ENCODE measurements at regions not wholly inside any gene's neighbourhood (a gene's known extent, or its start where the extent isn't known, plus 50 kb on each side); places are given as distances from the start of the nearest gene placed in this dataset.
"Not testable (repeated sequence)": the region's sequence is repeated elsewhere in the genome, so short reads cannot be mapped to it uniquely, and the experiment has no call there.

DNA sequence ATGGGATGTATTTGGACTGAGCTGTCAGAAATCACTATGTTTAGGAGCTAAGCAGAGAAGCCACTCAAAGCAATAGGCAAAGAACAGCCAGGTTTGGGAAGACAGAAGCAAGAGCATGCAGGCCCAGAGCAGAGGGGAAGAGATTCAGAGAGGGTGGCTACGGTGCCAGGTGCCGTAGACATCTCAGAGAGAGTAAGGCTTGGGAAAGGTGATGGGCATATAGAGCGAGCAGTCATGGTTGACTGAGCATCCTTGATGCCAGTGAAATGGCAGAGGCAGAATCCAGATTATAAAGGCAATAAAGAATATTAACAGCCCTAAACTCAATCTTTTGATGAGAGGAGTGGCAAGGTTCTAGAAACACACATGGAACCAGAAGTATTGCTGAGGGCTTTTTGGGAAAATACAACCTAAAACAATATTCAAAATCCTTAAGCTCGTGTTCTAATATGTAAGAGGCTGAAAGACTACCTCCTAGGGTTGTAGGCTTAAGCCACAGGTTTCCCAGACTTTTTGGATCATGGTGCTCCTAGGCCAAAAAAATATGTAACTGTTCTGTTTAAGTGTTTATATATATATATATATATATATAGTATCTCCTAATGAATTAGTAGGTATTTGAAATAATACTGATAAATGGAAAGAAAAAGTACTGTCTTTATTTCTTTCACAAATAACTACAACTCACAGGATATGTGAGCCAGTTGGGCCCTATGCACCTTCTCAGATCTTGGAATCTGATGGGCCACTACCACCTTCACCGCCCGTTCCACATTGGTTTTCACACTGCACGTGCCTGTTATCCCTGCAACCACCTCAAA is 113.3 kb downstream of the MYCN start (continued):
- no peak for TF ChIP-seq MAFK (IDR thresholded peaks at IDR 0.05; ENCODE audit: low read depth, low read length)
- TF ChIP-seq HDAC2 (IDR thresholded peaks at IDR 0.05; ENCODE audit: borderline replicate concordance in 1 of 2, low read depth in 2 of 2, low read length in 2 of 2) = no peak
- TF ChIP-seq BRCA1 (IDR thresholded peaks at IDR 0.05; ENCODE audit: low read depth, low read length) = no peak

DNA sequence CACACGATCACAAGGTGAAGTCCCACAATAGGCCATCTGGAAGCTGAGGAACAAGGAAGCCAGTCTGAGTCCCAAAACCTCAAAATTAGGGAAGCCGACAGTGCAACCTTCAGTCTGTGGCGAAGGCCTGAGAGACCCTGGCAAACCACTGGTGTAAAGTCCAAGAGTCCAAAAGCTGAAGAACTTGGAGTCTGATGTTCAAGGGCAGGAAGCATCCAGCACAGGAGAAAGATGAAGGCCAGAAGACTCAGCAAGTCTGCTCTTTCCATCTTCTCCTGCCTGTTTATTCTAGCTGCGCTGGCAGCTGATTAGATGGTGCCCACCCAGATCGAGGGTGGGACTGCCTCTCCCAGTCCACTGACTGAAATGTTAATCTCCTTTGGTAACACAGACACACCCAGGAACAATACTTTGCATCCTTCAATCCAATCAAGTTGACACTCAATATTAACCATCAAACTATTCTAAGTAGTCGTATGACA is 112.3 kb downstream of the MYCN start:
- H3K79me2 ChIP-seq (ENCODE audit: control insufficient read depth in 1 of 2, insufficient read depth in 2 of 2, low read length in 2 of 2); H2AK5ac ChIP-seq (ENCODE audit: low read depth, low read length); H3K23ac ChIP-seq (ENCODE audit: insufficient read length); H3K27ac ChIP-seq (ENCODE audit: low read depth, low read length); H2BK15ac ChIP-seq (ENCODE audit: low read length); H3K79me1 ChIP-seq (ENCODE audit: low read depth, low read length); FAIRE-seq; H3K23me2 ChIP-seq (ENCODE audit: low read depth, low read length); H3K4me2 ChIP-seq (ENCODE audit: insufficient read depth in 1 of 2, low read depth in 2 of 2, low read length in 2 of 2); H2BK120ac ChIP-seq (replicated peaks; ENCODE audit: low read depth, low read length); H3K4ac ChIP-seq (replicated peaks; ENCODE audit: insufficient read length, low read depth, low read length); H3K56ac ChIP-seq (replicated peaks; ENCODE audit: insufficient read length, low read depth, low read length); DNase-seq (ENCODE audit: low read depth in 1 of 2, low spot score in 2 of 2); H2AFZ ChIP-seq (ENCODE audit: low read length); H2BK12ac ChIP-seq (ENCODE audit: low read depth, low read length); H3K4me3 ChIP-seq (ENCODE audit: extremely low read depth in 1 of 4, insufficient read depth in 2 of 4, low read depth in 3 of 4, low read length in 4 of 4); H3K14ac ChIP-seq (ENCODE audit: insufficient read length); H4K5ac ChIP-seq (ENCODE audit: insufficient read length, low read depth, low read length); H4K20me1 ChIP-seq (replicated peaks in 1 of 2; ENCODE audit: control insufficient read depth in 1 of 2, insufficient read depth in 2 of 2, low read length in 2 of 2); H3K36me3 ChIP-seq (ENCODE audit: control insufficient read depth in 2 of 4, insufficient read depth in 4 of 4, low read length in 3 of 4); H3K9me3 ChIP-seq (ENCODE audit: insufficient read depth in 2 of 2, low read depth in 1 of 2, low read length in 1 of 2); H4K91ac ChIP-seq (replicated peaks; ENCODE audit: insufficient read length, low read length); H3K9ac ChIP-seq (replicated peaks in 1 of 4; ENCODE audit: extremely low read depth in 1 of 4, low read depth in 3 of 4, low read length in 3 of 4); H3K4me1 ChIP-seq (replicated peaks in 1 of 4; ENCODE audit: control insufficient read depth in 3 of 4, insufficient read depth in 4 of 4, low read length in 3 of 4); H2BK20ac ChIP-seq (ENCODE audit: low read length); H3K27me3 ChIP-seq (replicated peaks in 1 of 4; ENCODE audit: control insufficient read depth in 3 of 4, extremely low read depth in 1 of 4, insufficient read depth in 3 of 4, low read length in 3 of 4); H2BK5ac ChIP-seq (ENCODE audit: low read depth, low read length); H4K8ac ChIP-seq (ENCODE audit: extremely low read depth, insufficient read depth, low read length); POLR2A ChIA-PET (ENCODE audit: partially characterized antibody); H3K18ac ChIP-seq (ENCODE audit: extremely low read depth, low read length): not testable (repeated sequence)
- CTCF ChIA-PET (ENCODE audit: partially characterized antibody) = interaction anchor here (1.4 to 2.9 kb wide), 2 partner anchors 17 to 40 kb away, joined by 3 to 19 read pairs; no protein-coding TSS in a partner anchor
- 89% methylated on average over 6 of the region's 6 CpGs; no CpG with 5 or more reads in 1 of the 2 experiments for WGBS, 2 experiments (ENCODE audit: extremely low coverage in 1 of 2, insufficient coverage in 1 of 2, insufficient read length in 1 of 2, insufficient replicate concordance in 2 of 2, low coverage in 1 of 2, low lambda C conversion rate in 2 of 2, missing lambda C conversion rate in 1 of 2)

All from H1 (cell line).